ENCODE measurements at regions not wholly inside any gene's neighbourhood (a gene's known extent, or its start where the extent isn't known, plus 50 kb on each side); places are given as distances from the start of the nearest gene placed in this dataset.

DNA sequence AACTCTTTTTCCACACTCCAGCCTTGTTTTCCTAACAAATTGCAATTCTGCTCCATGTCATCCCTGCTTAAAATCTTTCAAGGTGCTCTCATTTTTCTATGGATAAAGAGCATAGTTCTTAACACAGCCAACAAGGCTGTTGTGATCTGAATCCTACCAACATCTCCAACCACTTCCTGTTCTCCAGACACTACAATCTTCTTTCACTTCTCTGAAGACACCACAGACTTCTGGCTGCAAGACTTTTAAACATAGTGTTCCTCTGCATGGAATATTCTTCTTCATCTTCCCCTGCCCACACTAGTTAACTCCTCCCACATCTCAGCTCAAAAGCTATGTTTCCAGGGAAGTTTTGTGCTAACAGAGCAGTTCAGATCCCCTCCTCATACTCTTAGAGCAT, 404.8 kb downstream of the MAN2A1 start:
- no peaks in the 10 kb centered on the region; the same call in 1 of the 2 replicates for H3K9me3 ChIP-seq
- no peaks in the 10 kb centered on the region for H3K36me3 ChIP-seq
- no peak for DNase-seq
- H3K4me3 ChIP-seq: no peak overlapping the region
- no peaks in the 10 kb centered on the region for H3K27me3 ChIP-seq

GRCh38 chr5:110096419-110096818, 406.7 kb downstream of the MAN2A1 start:
- Histone ChIP-seq H3K4me3 (no peak overlapping the region), H3K27me3 (no peaks in the 10 kb centered on the region; the same call in 1 of the 2 replicates), H3K9me3 (no peaks in the 10 kb centered on the region; the same call in 1 of the 2 replicates), H3K36me3 (no peaks in the 10 kb centered on the region)
- no peak for DNase-seq

DNA sequence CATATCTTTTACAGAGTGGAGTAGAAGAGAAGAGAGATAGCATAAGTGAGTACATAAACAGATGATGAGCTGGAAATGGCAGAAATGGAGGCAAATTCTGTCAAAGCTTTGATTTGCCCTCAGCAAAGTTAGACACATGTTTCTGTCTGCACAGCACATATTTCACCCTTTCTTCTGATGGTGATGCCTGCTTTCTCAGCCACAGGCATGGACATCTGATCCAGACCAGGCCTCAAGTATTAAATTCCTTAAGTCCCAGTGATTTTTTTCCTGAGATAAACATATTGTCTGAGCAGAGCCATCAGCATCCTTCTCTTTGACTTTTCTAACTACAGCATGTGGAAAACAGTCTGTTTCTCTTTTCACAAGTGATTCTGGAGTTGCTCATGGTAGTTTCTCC, 409.8 kb downstream of the MAN2A1 start:
- Histone ChIP-seq H3K9me3 (no peaks in the 10 kb centered on the region; the same call in 1 of the 2 replicates), H3K27me3 (peaks cover under 1% of the 10 kb centered on the region), H3K4me3 (no peak overlapping the region), H3K36me3 (no peaks in the 10 kb centered on the region)
- no peak for DNase-seq

DNA sequence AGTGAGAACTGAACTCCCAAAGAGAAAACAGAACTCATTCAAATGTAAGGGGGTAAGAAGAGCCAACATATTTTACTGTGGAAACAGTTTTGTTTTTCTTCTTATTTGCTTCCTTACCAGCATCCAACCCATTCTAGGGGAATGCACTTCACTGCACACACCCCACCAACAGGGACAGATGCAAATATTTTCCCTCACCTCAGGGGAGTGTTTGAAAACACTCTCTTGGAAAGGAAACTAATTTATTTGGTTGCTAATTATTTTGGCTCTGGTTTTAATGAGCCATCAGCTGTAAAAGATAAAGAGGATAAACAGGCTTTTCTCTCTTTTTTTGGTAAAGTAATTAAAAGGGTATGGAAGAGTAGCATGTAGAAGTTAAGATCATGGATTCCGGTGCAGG, 413.4 kb downstream of the MAN2A1 start:
- Histone ChIP-seq H3K9me3 (no peaks in the 10 kb centered on the region), H3K36me3 (no peaks in the 10 kb centered on the region), H3K27me3 (peaks cover 8% of the 10 kb centered on the region), H3K4me3 (no peak overlapping the region)
- DNase-seq: no peak

GRCh38 chr5:110104060-110104725, 414.5 kb downstream of the MAN2A1 start:
- DNase-seq: no peak
- Histone ChIP-seq H3K4me3 (no peak overlapping the region), H3K9me3 (no peaks in the 10 kb centered on the region), H3K27me3 (peaks cover 8% of the 10 kb centered on the region), H3K36me3 (no peaks in the 10 kb centered on the region)

GRCh38 chr5:110104726-110105669, 415.3 kb downstream of the MAN2A1 start:
- Histone ChIP-seq H3K9me3 (no peaks in the 10 kb centered on the region), H3K4me3 (no peak overlapping the region), H3K36me3 (no peaks in the 10 kb centered on the region), H3K27me3 (peaks cover 8% of the 10 kb centered on the region)
- no peak for DNase-seq

- Histone ChIP-seq H3K36me3 (no peaks in the 10 kb centered on the region), H3K27me3 (peaks cover 8% of the 10 kb centered on the region), H3K4me3 (no peak overlapping the region), H3K9me3 (no peaks in the 10 kb centered on the region)
- DNase-seq: peak; percentile 2
Observed at GRCh38 chr5:110105692-110106091, 416.0 kb downstream of the MAN2A1 start.

- no peaks in the 10 kb centered on the region for H3K36me3 ChIP-seq
- H3K4me3 ChIP-seq: no peak overlapping the region
- no peak for DNase-seq
- H3K27me3 ChIP-seq: peaks cover 8% of the 10 kb centered on the region
- no peaks in the 10 kb centered on the region for H3K9me3 ChIP-seq
Observed at GRCh38 chr5:110106750-110107149, 417.0 kb downstream of the MAN2A1 start.

DNA sequence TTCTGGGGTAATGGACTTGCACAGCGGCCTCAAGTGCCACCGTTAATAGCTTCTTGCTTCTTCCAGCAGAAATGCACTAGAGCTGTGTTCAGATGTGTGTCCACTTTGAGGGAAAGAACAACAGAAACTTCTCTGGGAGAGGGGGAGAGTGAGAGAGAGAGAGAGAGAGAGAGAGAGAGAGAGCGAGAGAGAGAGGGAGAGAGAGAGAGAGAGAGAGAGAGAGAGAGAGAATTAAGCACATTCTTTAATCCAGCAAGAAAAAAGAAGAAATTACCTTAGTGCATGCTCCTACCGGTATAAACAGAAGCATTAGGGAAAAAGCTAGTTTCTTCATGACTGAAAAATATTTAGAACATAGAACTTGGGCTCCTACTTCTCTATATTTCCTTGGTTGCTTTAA, 418.8 kb downstream of the MAN2A1 start:
- Histone ChIP-seq H3K9me3 (no peaks in the 10 kb centered on the region), H3K36me3 (no peaks in the 10 kb centered on the region), H3K4me3 (no peak overlapping the region), H3K27me3 (peaks cover 8% of the 10 kb centered on the region)
- DNase-seq: no peak

DNA sequence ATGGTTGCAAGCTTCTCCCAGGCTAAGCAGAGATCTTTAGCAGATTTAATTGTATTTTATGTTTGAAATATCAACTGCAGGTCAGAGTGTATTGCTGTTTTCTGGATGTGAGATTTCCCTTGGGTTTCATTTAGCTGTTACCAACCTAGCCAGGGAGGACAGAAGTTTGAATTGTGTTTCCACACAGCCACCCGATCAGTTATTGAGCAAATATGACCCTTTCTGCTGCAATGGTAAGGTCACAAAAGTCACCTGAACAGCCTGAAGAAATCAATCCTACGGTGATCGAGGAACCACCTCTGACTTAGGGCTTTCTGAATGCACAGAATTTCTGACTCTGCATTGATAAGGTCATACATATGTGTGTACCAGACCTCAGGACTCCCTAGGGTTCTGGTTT, 419.9 kb downstream of the MAN2A1 start:
- no peaks in the 10 kb centered on the region for H3K9me3 ChIP-seq
- H3K36me3 ChIP-seq: no peaks in the 10 kb centered on the region
- no peak overlapping the region for H3K4me3 ChIP-seq
- H3K27me3 ChIP-seq: peaks cover 7% of the 10 kb centered on the region
- DNase-seq: no peak

- Histone ChIP-seq H3K9me3 (no peaks in the 10 kb centered on the region), H3K4me3 (no peak overlapping the region), H3K27me3 (no peaks in the 10 kb centered on the region), H3K36me3 (no peaks in the 10 kb centered on the region)
- DNase-seq: no peak
Observed at GRCh38 chr5:110112348-110112747, 422.6 kb downstream of the MAN2A1 start.

- no peak overlapping the region for H3K4me3 ChIP-seq
Observed at GRCh38 chr5:110115503-110115902, 425.8 kb downstream of the MAN2A1 start.

GRCh38 chr5:110116539-110116938, 426.8 kb downstream of the MAN2A1 start:
- Histone ChIP-seq H3K4me3 (no peak overlapping the region), H3K9me3 (no peaks in the 10 kb centered on the region; the same call in 1 of the 2 replicates), H3K27me3 (no peaks in the 10 kb centered on the region), H3K36me3 (no peaks in the 10 kb centered on the region)
- no peak for DNase-seq

More at GRCh38 chr5:110115503-110115902, 425.8 kb downstream of the MAN2A1 start:
- Histone ChIP-seq H3K27me3 (no peaks in the 10 kb centered on the region), H3K9me3 (no peaks in the 10 kb centered on the region; the same call in 1 of the 2 replicates), H3K36me3 (no peaks in the 10 kb centered on the region)
- no peak for DNase-seq

DNA sequence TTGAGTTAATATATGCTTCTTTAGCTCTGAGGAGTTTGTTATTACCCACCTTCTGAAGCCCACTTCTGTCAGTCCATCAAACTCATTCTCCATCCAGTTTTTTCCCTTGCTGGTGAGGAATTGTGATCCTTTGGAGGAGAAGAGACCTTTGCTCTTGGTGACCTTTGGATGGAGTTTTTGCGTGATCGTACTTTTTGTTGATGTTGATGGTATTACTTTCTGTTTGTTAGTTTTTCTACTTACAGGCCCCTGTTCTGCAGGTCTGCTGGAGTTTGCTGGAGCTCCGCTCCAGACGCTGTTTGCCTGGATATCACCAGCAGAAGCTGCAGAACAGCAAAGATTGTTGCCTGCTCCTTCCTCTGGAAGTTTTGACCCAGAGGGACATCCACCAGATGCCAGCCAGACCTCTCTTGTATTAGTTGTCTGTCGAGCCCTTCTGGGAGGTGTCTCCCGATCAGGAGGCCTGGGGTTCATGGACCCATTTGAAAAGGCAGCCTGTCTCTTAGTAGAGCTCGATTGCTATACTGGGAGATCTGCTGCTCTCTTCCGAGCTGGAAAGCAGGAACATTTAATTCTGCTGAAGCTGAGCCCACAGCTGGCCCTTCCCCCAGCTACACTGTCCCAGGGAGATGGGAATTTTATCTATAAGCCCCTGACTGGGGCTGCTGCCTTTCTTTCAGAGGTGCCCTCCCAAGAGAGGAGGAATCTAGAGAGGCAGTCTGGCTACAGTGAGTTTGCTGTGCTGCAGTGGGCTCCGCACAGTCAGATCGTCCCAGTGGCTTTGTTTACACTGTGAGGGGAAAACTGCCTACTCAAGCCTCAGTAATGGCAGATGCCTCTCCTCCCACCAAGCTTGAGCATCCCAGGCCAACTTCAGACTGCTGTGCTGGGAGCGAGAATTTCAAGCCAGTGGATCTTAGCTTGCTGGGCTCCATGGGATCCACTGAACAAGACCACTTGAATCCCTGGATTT, 445.5 kb downstream of the MAN2A1 start:
- Histone ChIP-seq H3K36me3 (no peaks in the 10 kb centered on the region), H3K9me3 (peaks cover 7% of the 10 kb centered on the region; the same call in 1 of the 2 replicates), H3K27me3 (no peaks in the 10 kb centered on the region), H3K4me3 (no peak overlapping the region)
- DNase-seq: no peak

DNA sequence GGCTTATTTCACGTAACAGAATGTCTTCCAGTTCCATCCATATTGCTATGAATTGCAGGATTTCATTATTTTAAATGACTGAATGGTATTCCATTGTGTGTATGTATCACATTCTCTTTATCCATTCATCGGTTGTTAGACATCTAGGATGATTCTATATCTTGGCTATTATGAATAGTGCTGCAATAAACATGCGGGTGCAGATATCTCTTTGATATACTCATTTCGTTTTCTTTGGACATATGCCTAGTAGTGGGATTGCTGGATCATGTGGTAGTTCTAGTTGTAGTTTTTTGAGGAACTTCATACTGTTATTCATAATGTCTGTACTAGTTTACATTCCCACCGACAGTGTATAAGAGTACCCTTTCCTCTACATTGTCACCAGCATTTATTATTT, 460.5 kb downstream of the MAN2A1 start:
- DNase-seq: no peak
- no peaks in the 10 kb centered on the region for H3K9me3 ChIP-seq
- no peaks in the 10 kb centered on the region for H3K36me3 ChIP-seq
- H3K27me3 ChIP-seq: 0 out of 2 replicates have a peak, but pooled peaks cover 3% of the 10 kb centered on the region
- no peak overlapping the region for H3K4me3 ChIP-seq

GRCh38 chr5:110159202-110159601, 469.5 kb downstream of the MAN2A1 start:
- Histone ChIP-seq H3K4me3 (no peak overlapping the region), H3K9me3 (no peaks in the 10 kb centered on the region), H3K36me3 (no peaks in the 10 kb centered on the region), H3K27me3 (no peaks in the 10 kb centered on the region)
- no peak for DNase-seq
